Neural progenitor cell (in vitro differentiated cells): ENCODE measurements at regions not wholly inside any gene's neighbourhood (a gene's known extent, or its start where the extent isn't known, plus 50 kb on each side); places are given as distances from the start of the nearest gene placed in this dataset.

Experiments
- DNase-seq: peaks from one replicate; pipeline ENCODE4 v3.0.0-alpha.2; 2016; ENCODE audit warnings: low spot score
- H2AFZ ChIP-seq: fragments of 200-600 bp; sonication (generic); replicated peaks from 2 replicates; pipeline ENCODE4 v1.6.1; 2016; ENCODE audit warnings: antibody characterized with exemption
- H3F3A ChIP-seq: fragments of 200-600 bp; sonication (generic); 2 replicates; pipeline ENCODE4 v1.6.1; 2016; ENCODE audit warnings: antibody characterized with exemption, low read depth
- H3K27ac ChIP-seq: fragments of 200-600 bp; sonication (generic); 2 replicates; pipeline ENCODE4 v1.5.1; 2016; ENCODE audit warnings: mild to moderate bottlenecking
- H3K27me3 ChIP-seq: fragments of 200-600 bp; sonication (generic); 2 replicates; pipeline ENCODE4 v1.6.1; 2016; ENCODE audit warnings: mild to moderate bottlenecking, moderate library complexity
- H3K36me3 ChIP-seq: fragments of 200-600 bp; sonication (generic); 2 replicates; pipeline ENCODE4 v1.5.1; 2016
- H3K4me1 ChIP-seq: fragments of 200-600 bp; sonication (generic); 2 replicates; pipeline ENCODE4 v1.6.1; 2016; ENCODE audit warnings: mixed run types
- H3K4me2 ChIP-seq: fragments of 200-600 bp; sonication (generic); 2 replicates; pipeline ENCODE4 v1.6.1; 2016
- H3K4me3 ChIP-seq: fragments of 200-600 bp; sonication (generic); 2 replicates; pipeline ENCODE4 v1.5.1; 2016
- H3K79me2 ChIP-seq: fragments of 200-600 bp; sonication (generic); 2 replicates; pipeline ENCODE4 v1.6.1; 2016; ENCODE audit warnings: low read depth
- H3K9ac ChIP-seq: fragments of 200-600 bp; sonication (generic); 2 replicates; pipeline ENCODE4 v1.6.1; 2016
- H3K9me3 ChIP-seq: fragments of 200-600 bp; sonication (generic); 2 replicates; pipeline ENCODE4 v1.5.1; 2016; ENCODE audit warnings: low read depth
- H4K20me1 ChIP-seq: fragments of 200-600 bp; sonication (generic); 2 replicates; pipeline ENCODE4 v1.6.1; 2016; ENCODE audit warnings: low read depth
- H3K27ac Mint-ChIP-seq: 3 replicates; pipeline ENCODE4 v1.8.0; 2021; ENCODE audit warnings: mixed read lengths
- H3K27me3 Mint-ChIP-seq: 2 replicates; pipeline ENCODE4 v1.8.0; 2022; ENCODE audit warnings: low read depth, mild to moderate bottlenecking, inconsistent platforms, moderate library complexity, mixed read lengths; ENCODE audit not compliant: insufficient read depth
- H3K36me3 Mint-ChIP-seq: 3 replicates; pipeline ENCODE4 v1.8.0; 2021; ENCODE audit warnings: mixed read lengths
- H3K4me1 Mint-ChIP-seq: 3 replicates; pipeline ENCODE4 v1.8.0; 2021; ENCODE audit warnings: mixed read lengths
- H3K4me3 Mint-ChIP-seq: 3 replicates; pipeline ENCODE4 v1.8.0; 2021; ENCODE audit warnings: mild to moderate bottlenecking, moderate library complexity, mixed read lengths
- H3K9me3 Mint-ChIP-seq: 3 replicates; pipeline ENCODE4 v1.8.0; 2020; ENCODE audit warnings: mixed read lengths
- EZH2 ChIP-seq: fragments of 200-600 bp; sonication (generic); IDR thresholded peaks from 2 replicates; pipeline ENCODE4 v1.6.1; 2017; ENCODE audit warnings: antibody characterized with exemption, mild to moderate bottlenecking, moderate library complexity
- EZH2phosphoT487 ChIP-seq: fragments of 200-600 bp; sonication (generic); IDR thresholded peaks from 2 replicates; pipeline ENCODE4 v1.6.1; 2017; ENCODE audit warnings: antibody characterized with exemption
- TF ChIP-seq, protein P1 (sequence below): fragments of 200-600 bp; sonication (generic); IDR thresholded peaks from 2 replicates; pipeline ENCODE4 v1.5.1; 2017; ENCODE audit warnings: antibody characterized with exemption, mild to moderate bottlenecking

DNA sequence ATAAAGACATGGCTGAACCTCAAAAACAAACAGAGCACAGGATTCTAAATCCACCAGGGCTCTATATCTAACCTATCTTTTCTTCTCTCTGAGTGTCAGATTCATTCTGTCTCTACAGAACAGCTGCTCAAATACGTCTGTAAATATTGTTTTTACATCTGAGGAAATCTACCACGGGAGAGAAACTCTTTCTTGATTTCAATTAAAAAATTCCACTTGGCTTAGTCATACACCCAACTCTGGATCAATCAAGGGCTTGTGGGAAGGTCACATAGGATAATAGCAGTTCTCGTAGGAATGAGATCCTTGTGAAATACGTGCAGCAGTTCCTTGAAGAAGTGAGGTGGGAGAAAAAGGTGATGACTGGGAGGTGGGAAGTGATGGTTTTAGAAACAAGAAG, 1355.7 kb upstream of the ADGRL2 start:
- Histone ChIP-seq H3K9ac (no peak overlapping the region), H3K27me3 (no peaks in the 10 kb centered on the region), H4K20me1 (no peaks in the 10 kb centered on the region), H3K79me2 (no peaks in the 10 kb centered on the region), H2AFZ (no peak overlapping the region), H3K4me3 (no peak overlapping the region), H3F3A (no peaks in the 10 kb centered on the region), H3K36me3 (no peaks in the 10 kb centered on the region), H3K4me1 (peaks cover 5% of the 10 kb centered on the region), H3K4me2 (no peak overlapping the region), H3K27ac (no peak overlapping the region), H3K9me3 (no peaks in the 10 kb centered on the region)
- Mint-ChIP-seq H3K4me1 (peaks cover 3% of the 10 kb centered on the region), H3K36me3 (no peaks in the 10 kb centered on the region), H3K9me3 (no peaks in the 10 kb centered on the region), H3K27ac (no peak overlapping the region), H3K27me3 (no peaks in the 10 kb centered on the region), H3K4me3 (no peak overlapping the region)
- DNase-seq = no peak
- TF ChIP-seq EZH2 = no peak
- no peak for TF ChIP-seq EZH2phosphoT487
- TF ChIP-seq, protein P1, sequence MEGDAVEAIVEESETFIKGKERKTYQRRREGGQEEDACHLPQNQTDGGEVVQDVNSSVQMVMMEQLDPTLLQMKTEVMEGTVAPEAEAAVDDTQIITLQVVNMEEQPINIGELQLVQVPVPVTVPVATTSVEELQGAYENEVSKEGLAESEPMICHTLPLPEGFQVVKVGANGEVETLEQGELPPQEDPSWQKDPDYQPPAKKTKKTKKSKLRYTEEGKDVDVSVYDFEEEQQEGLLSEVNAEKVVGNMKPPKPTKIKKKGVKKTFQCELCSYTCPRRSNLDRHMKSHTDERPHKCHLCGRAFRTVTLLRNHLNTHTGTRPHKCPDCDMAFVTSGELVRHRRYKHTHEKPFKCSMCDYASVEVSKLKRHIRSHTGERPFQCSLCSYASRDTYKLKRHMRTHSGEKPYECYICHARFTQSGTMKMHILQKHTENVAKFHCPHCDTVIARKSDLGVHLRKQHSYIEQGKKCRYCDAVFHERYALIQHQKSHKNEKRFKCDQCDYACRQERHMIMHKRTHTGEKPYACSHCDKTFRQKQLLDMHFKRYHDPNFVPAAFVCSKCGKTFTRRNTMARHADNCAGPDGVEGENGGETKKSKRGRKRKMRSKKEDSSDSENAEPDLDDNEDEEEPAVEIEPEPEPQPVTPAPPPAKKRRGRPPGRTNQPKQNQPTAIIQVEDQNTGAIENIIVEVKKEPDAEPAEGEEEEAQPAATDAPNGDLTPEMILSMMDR = no peak

DNA sequence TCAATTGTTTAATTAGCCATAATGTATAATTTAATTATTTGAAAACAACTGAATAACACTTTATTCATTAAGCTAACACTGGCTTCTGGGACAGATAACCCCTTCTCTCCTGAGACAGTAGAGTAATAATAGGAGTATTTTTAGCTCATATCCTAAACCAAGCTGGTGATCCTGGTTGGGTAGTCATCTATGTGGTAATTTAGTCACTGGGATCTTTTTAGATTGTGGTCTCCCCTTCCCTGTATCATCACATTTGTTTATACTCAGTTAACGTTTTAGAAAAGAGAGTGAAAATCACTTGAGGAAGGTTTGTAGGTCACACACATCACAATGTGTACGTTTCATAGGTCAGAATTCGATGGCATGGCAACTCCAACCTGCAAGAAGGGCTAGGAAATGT, 1356.6 kb upstream of the ADGRL2 start:
- Mint-ChIP-seq H3K27ac (no peak overlapping the region), H3K9me3 (no peaks in the 10 kb centered on the region), H3K4me1 (peaks cover 9% of the 10 kb centered on the region), H3K27me3 (no peaks in the 10 kb centered on the region), H3K36me3 (no peaks in the 10 kb centered on the region), H3K4me3 (no peak overlapping the region)
- H3K4me1 ChIP-seq = peaks cover 8% of the 10 kb centered on the region
- H2AFZ ChIP-seq = no peak overlapping the region
- no peaks in the 10 kb centered on the region for H4K20me1 ChIP-seq
- no peak overlapping the region for H3K4me2 ChIP-seq
- H3K36me3 ChIP-seq = no peaks in the 10 kb centered on the region
- no peak overlapping the region for H3K27ac ChIP-seq
- no peaks in the 10 kb centered on the region for H3K27me3 ChIP-seq
- no peak overlapping the region for H3K4me3 ChIP-seq
- DNase-seq = no peak
- H3K9ac ChIP-seq = no peak overlapping the region
- H3F3A ChIP-seq = no peaks in the 10 kb centered on the region
- no peaks in the 10 kb centered on the region for H3K9me3 ChIP-seq
- H3K79me2 ChIP-seq = no peaks in the 10 kb centered on the region
- no peak for TF ChIP-seq EZH2phosphoT487
- no peak for TF ChIP-seq EZH2
- TF ChIP-seq, protein P1 = no peak

DNA sequence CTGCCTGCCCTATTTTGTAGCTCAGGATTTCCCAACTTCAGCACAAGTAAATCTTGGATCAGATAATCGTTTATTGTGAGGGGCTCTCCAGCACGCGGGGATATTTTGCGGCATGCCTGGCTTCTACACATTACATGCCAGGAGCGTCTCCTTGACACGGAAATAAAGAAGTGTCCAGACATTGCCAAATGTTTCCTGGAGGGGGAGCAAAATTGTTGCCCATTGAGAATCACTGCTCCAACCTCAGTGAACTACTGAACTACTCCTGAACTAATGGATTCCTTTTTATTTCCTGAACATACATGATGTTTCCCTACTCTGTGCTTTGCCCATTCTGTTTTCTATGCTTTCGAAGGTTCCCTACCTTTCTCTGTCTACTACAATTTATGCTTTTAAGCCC, 1359.1 kb upstream of the ADGRL2 start:
- H3K27me3 Mint-ChIP-seq = no peaks in the 10 kb centered on the region
- H3K27ac Mint-ChIP-seq = no peak overlapping the region
- no peaks in the 10 kb centered on the region for H3K36me3 ChIP-seq
- peak; percentile 19 for DNase-seq
- no peaks in the 10 kb centered on the region for H3K27me3 ChIP-seq
- H3K4me2 ChIP-seq = no peak overlapping the region
- H4K20me1 ChIP-seq = no peaks in the 10 kb centered on the region
- no peak overlapping the region for H3K4me3 ChIP-seq
- no peaks in the 10 kb centered on the region for H3K79me2 ChIP-seq
- H3K4me1 Mint-ChIP-seq = peaks cover 9% of the 10 kb centered on the region
- H3K9ac ChIP-seq = no peak overlapping the region
- H3F3A ChIP-seq = no peaks in the 10 kb centered on the region
- H3K4me1 ChIP-seq = peaks cover 8% of the 10 kb centered on the region
- H3K36me3 Mint-ChIP-seq = no peaks in the 10 kb centered on the region
- H3K9me3 ChIP-seq = no peaks in the 10 kb centered on the region
- H3K4me3 Mint-ChIP-seq = no peak overlapping the region
- H3K9me3 Mint-ChIP-seq = no peaks in the 10 kb centered on the region
- TF ChIP-seq, protein P1 = peak; percentile 41
- TF ChIP-seq EZH2 (no peak), EZH2phosphoT487 (no peak)
- H3K27ac ChIP-seq = no peak overlapping the region
- H2AFZ ChIP-seq = peak overlapping the region; percentile 77
